Pancreas (tissue), 10 donors: ENCODE measurements at regions not wholly inside any gene's neighbourhood (a gene's known extent, or its start where the extent isn't known, plus 50 kb on each side); places are given as distances from the start of the nearest gene placed in this dataset.

Source experiments
- ATAC-seq, 4 donors: fragments of 200-7000 bp; cut with Tn5 transposase; one replicate each; pipeline versions ENCODE4 v1.8.0 to v1.9.1; 2020; ENCODE audit warnings: mild to moderate bottlenecking in 4 of 4, moderate library complexity in 4 of 4
- DNase-seq, 6 donors: peaks; one replicate each; pipeline ENCODE4 v3.0.0-alpha.2; 2020
- FAIRE-seq: peaks from 2 replicates; lab custom pipeline; 2012; peaks lifted over from hg19 to GRCh38; lab: Jason Lieb, UNC
- H3K27ac ChIP-seq, 4 donors: fragments of 200-600 bp; sonication (generic); 1 replicate in 3 of 4; 2 replicates in 1 of 4; pipeline versions ENCODE4 v1.5.0 to v1.8.0; 2020
- H3K27me3 ChIP-seq, 4 donors: fragments of 200-600 bp; one replicate each; pipeline ENCODE4 v1.8.0; 2021
- H3K36me3 ChIP-seq, 3 donors: fragments of 200-600 bp; sonication (generic) in 1 of 3; one replicate each; pipeline versions ENCODE4 v1.5.0 to v1.8.0; 2020 to 2021
- H3K4me1 ChIP-seq, 3 donors: fragments of 200-600 bp; one replicate each; pipeline ENCODE4 v1.8.0; 2021
- H3K4me3 ChIP-seq, 4 donors: fragments of 200-600 bp; sonication (generic) in 2 of 4; one replicate each; pipeline versions ENCODE4 v1.5.0 to v1.8.0; 2020 to 2021
- H3K9me3 ChIP-seq, 4 donors: fragments of 200-600 bp; one replicate each; pipeline ENCODE4 v1.8.0; 2021
- CTCF ChIP-seq, 4 donors: fragments of 200-600 bp; sonication (generic) in 3 of 4; IDR thresholded peaks; one replicate each; pipeline versions ENCODE4 v1.5.0 to v1.8.0; 2021; ENCODE audit warnings: antibody characterized with exemption in 4 of 4
- WGBS, 2 donors: extraction: QIAGEN DNeasy Blood & Tissue Kit; methylation state at CpG; one replicate each; pipeline ENCODE4 v1.1.7; 2013; 5-methylcytosine and 5-hydroxymethylcytosine counted together
- intact Hi-C, 3 donors: fragments of 100-400 bp; cut with DNase I; formaldehyde crosslinking; loops; one replicate each; pipeline versions ENCODE4 v1.11.1 to v1.14.2; 2022
- donor health status: healthy with polysubstance abuse.
- donor health status: DM: no; HTN: no; CAD: no; lungs with moderate emphysema.
- donor health status: DM: no; HTN: no; CAD: no.
- donor health status: control.
- donor health status: control.
- donor health status: Bipolar disorder and iron deficiency.
- donor health status: DM: yes; HTN: yes; CAD: no.
- donor health status: DM: no; HTN: no; CAD: no.
- donor health status: DM: no; HTN: no; CAD: no.
- donor health status: DM: yes; HTN: yes; CAD: no.

- Histone ChIP-seq H3K27ac (no peak overlapping the region), H3K27me3 (no peaks in the 10 kb centered on the region), H3K4me3 (no peak overlapping the region), H3K9me3 (no peaks in the 10 kb centered on the region), H3K4me1 (no peaks in the 10 kb centered on the region), H3K36me3 (no peaks in the 10 kb centered on the region)
- TF ChIP-seq CTCF (IDR thresholded peaks at IDR 0.05) = no peak
- ATAC-seq (no peak), FAIRE-seq (no peak), DNase-seq (no peak)
- intact Hi-C loops = no loop called here
These were observed 211.9 kb upstream of the CDH6 start for GRCh38 chr5:30981576-30981975.

GRCh38 chr5:30968971-30969370 is 224.5 kb upstream of the CDH6 start:
- Histone ChIP-seq H3K4me3 (no peak overlapping the region), H3K27me3 (no peaks in the 10 kb centered on the region), H3K4me1 (no peaks in the 10 kb centered on the region), H3K9me3 (no peaks in the 10 kb centered on the region), H3K36me3 (no peaks in the 10 kb centered on the region), H3K27ac (no peak overlapping the region)
- 45 to 55% methylated on average over 1 of the region's 1 CpG for WGBS, 2 donors
- ATAC-seq (no peak), DNase-seq (no peak), FAIRE-seq (no peak)
- TF ChIP-seq CTCF (IDR thresholded peaks at IDR 0.05) = no peak
- intact Hi-C loops = no loop called here

GRCh38 chr5:30960036-30960435 is 233.4 kb upstream of the CDH6 start:
- no peak for TF ChIP-seq CTCF (IDR thresholded peaks at IDR 0.05)
- no peak for ATAC-seq
- Histone ChIP-seq H3K4me3 (no peak overlapping the region), H3K27me3 (no peaks in the 10 kb centered on the region), H3K9me3 (no peaks in the 10 kb centered on the region), H3K4me1 (no peaks in the 10 kb centered on the region), H3K36me3 (no peaks in the 10 kb centered on the region), H3K27ac (no peak overlapping the region)
- intact Hi-C loops = no loop called here
- WGBS, 2 donors = 38 to 40% methylated on average over 1 of the region's 1 CpG
- DNase-seq = no peak
- FAIRE-seq = no peak

GRCh38 chr5:30959238-30959637 is 234.2 kb upstream of the CDH6 start:
- DNase-seq = no peak
- no peak for ATAC-seq
- TF ChIP-seq CTCF (IDR thresholded peaks at IDR 0.05) = no peak
- no peak overlapping the region for H3K27ac ChIP-seq
- intact Hi-C loops = no loop called here
- no peaks in the 10 kb centered on the region for H3K36me3 ChIP-seq
- H3K27me3 ChIP-seq = no peaks in the 10 kb centered on the region
- no peak overlapping the region for H3K4me3 ChIP-seq
- no peaks in the 10 kb centered on the region for H3K9me3 ChIP-seq
- 55 to 77% methylated on average over 3 of the region's 3 CpGs for WGBS, 2 donors
- H3K4me1 ChIP-seq = no peaks in the 10 kb centered on the region
- FAIRE-seq = no peak

GRCh38 chr5:30957591-30957990 is 235.9 kb upstream of the CDH6 start:
- Histone ChIP-seq H3K4me3 (no peak overlapping the region), H3K9me3 (no peaks in the 10 kb centered on the region), H3K27me3 (no peaks in the 10 kb centered on the region), H3K4me1 (no peaks in the 10 kb centered on the region), H3K36me3 (no peaks in the 10 kb centered on the region), H3K27ac (no peak overlapping the region)
- no peak for TF ChIP-seq CTCF (IDR thresholded peaks at IDR 0.05)
- 56 to 70% methylated on average over 2 of the region's 2 CpGs for WGBS, 2 donors
- ATAC-seq (no peak), FAIRE-seq (no peak), DNase-seq (no peak)
- intact Hi-C loops = no loop called here
